Motor neuron (in vitro differentiated cells): ENCODE measurements at regions not wholly inside any gene's neighbourhood (a gene's known extent, or its start where the extent isn't known, plus 50 kb on each side); places are given as distances from the start of the nearest gene placed in this dataset.
"Not testable (repeated sequence)": the region's sequence is repeated elsewhere in the genome, so short reads cannot be mapped to it uniquely, and the experiment has no call there.

ENCODE experiments used
- ATAC-seq, 8 experiments: fragments of 200-7000 bp; cut with Tn5 transposase; replicated peaks in 6 of 8; 2 replicates each; pipeline ENCODE4 v1.8.0; 2021; ENCODE audit warnings: mild to moderate bottlenecking in 8 of 8, moderate library complexity in 8 of 8
- H3K27ac ChIP-seq, 2 donors: fragments of 250-450 bp; sonication (Bioruptor Pico); 2 replicates each; pipeline ENCODE4 v1.9.0; 2021; ENCODE audit warnings: antibody characterized with exemption in 2 of 2, mild to moderate bottlenecking in 2 of 2, moderate library complexity in 1 of 2
- H3K4me1 ChIP-seq, 2 donors: fragments of 250-450 bp; sonication (Bioruptor Pico); replicated peaks in 1 of 2; 2 replicates each; pipeline ENCODE4 v1.6.1; 2021; ENCODE audit warnings: antibody characterized with exemption in 2 of 2, mild to moderate bottlenecking in 2 of 2, moderate library complexity in 1 of 2
- H3K4me3 ChIP-seq, 5 donors: fragments of 250-450 bp; sonication (Bioruptor Pico); 2 replicates each; pipeline ENCODE4 v1.9.0; 2021; ENCODE audit warnings: antibody characterized with exemption in 5 of 5, mild to moderate bottlenecking in 5 of 5, moderate library complexity in 4 of 5
- WGBS, 10 experiments: fragments of 450-650 bp; shearing (Covaris generic); methylation state at CpG; one replicate each; pipeline ENCODE4 v1.0.0; 2022; 5-methylcytosine and 5-hydroxymethylcytosine counted together
- in situ Hi-C, 9 experiments: fragments of 400-800 bp; cut with MboI; loops; one replicate each; pipeline ENCODE4 v1.15.0; 2021; ENCODE audit warnings: low sequenced_read_pairs in 9 of 9, low pct_unique_long_range_greater_than_20kb in 2 of 9; ENCODE audit not compliant: unreplicated experiment in 9 of 9

DNA sequence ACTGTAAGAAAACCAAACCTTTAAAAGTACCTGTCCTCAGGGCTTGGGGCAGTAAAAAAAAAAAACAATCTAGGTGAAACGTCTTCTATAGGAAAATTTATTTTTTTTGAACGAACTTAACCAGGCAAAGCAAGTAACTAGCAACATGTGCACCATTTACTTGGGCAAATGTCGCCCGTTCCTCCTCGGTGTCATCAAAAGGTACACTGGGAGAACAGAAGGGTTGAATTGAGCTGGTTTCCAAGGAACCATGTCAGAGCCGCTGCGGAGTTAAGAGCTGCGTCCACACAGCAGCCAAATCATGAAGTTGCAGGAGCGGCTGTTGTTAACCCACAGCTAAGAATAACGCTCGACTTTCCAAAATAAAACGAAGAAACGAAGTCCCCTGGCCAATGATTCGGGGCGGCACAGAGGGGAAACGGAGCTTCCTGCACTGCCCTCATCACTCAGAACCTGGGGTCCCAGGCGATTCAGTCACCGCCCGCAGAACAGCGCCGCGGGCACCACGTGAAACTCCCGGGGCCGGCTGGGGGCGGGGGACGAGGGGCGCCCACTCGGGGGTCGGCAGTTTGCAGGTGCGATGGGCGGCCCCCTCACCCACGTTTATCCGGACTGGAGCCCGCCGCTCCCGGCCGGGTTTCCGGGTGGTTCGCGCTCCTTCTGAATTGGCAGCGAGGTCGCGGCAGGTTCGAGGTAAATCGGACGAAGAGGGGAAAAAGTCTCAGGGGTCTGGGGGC is 53.6 kb upstream of the PLGLB1 start:
- peak overlapping the region; percentile 50 to 98 (median 76) for H3K4me3 ChIP-seq
- H3K27ac ChIP-seq, in situ Hi-C loops, H3K4me1 ChIP-seq, ATAC-seq: not testable (repeated sequence)
- WGBS, 10 experiments: 0 to 6% (median 0%) methylated on average over 2 to 3 of the region's 47 CpGs; no CpG with 5 or more reads in 7 of the 10 experiments

DNA sequence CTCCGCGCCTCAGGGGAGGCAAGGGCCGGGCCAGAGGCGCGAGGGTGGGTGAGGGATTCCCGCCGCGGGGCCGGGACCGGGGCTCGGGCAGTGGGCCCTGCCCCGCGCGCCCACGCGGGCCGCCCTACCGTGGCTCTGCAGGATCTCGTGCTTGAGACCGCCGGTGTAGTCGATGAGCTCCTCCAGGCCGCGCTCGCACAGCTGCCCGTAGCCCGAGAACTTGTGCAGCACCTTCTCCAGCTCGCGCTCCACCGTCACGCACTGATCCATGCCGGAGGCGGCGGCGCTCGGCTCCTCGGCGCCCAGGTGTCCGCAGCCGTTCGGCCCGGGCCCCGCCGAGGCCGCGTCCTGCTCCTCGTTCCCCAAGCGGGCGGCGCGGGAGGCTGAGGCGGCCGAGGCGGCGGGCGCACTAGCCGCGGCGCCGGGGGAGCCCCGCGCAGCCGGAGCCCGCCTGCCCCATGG is 54.2 kb upstream of the PLGLB1 start:
- Histone ChIP-seq H3K27ac (peak overlapping the region; percentile 84 to 92), H3K4me3 (peak overlapping the region; percentile 74 to 100 (median 88))
- ATAC-seq: peak; percentile 9 to 23 (median 18)
- WGBS, 10 experiments: no CpG with 5 or more reads among the region's 64 CpGs
- in situ Hi-C loops, H3K4me1 ChIP-seq: not testable (repeated sequence)

DNA sequence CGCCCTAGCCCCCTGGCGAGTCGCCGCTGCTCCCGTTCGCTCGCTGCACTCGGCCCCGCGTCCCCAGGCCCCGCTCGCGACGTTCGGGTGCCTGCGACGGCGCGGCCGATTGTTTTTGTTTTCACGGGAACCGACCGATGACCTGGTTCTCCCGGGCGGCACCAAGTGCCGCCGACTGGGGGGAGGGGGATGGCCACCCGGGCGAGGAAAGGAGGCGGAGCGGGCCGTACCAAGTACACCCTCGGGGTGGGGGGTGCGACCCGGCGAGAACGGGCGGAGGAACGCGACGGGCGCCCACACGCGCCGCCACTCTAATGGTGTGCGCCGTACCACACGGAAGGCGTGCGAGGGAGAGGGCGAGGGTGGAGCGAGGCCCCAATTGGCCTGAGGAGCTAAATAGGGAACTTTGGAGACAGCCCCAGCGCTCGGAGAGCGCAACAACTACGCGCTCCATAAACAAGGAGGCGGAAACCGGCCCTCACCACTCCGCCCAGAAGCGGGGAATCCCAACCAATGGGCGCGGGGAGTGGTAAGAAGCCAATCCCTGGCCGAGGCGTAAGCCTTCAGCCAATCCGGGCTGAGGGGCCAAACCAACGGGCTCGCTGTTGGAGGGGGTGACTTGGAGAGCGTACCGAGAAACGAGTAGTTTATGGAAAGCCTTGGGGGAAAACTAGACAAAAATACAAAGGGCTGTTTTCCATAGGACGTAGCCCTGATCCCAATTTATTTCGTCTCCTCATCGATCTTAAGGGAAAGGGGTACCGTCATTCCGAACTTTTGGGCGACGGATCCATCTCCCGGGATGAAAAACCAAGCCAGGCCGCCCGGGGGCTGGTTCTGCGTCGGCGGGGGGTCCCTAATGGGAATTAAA is 54.8 kb upstream of the PLGLB1 start:
- H3K4me1 ChIP-seq, in situ Hi-C loops: not testable (repeated sequence)
- WGBS, 10 experiments: no CpG with 5 or more reads among the region's 84 CpGs
- ATAC-seq: peak; percentile 87 to 95 (median 94)
- peak overlapping the region; percentile 99 to 100 (median 100) for H3K4me3 ChIP-seq
- H3K27ac ChIP-seq: peak overlapping the region; percentile 87 to 97

DNA sequence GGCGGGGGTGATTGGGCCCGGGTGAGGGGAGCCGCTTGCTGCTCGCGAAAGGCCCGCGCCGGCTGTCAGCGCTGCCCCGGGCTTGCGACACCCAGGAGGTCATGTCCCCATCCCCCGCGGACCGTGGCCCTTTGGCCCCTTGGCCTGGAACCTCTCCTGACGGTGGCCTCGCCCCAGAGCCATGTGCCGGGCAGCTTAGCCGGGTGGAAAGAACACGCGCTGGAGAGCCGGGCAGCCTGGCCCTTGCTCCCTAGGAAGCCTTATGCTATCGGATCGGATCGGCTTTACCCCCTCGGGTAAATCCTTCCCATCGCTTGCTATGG is 55.4 kb upstream of the PLGLB1 start:
- no CpG with 5 or more reads among the region's 26 CpGs for WGBS, 10 experiments
- peak in 2 of 8 experiments; percentile 11 to 16 for ATAC-seq
- H3K4me1 ChIP-seq, in situ Hi-C loops: not testable (repeated sequence)
- H3K27ac ChIP-seq: peak overlapping the region; percentile 87 to 97
- H3K4me3 ChIP-seq: peak overlapping the region; percentile 99 to 100 (median 100)

DNA sequence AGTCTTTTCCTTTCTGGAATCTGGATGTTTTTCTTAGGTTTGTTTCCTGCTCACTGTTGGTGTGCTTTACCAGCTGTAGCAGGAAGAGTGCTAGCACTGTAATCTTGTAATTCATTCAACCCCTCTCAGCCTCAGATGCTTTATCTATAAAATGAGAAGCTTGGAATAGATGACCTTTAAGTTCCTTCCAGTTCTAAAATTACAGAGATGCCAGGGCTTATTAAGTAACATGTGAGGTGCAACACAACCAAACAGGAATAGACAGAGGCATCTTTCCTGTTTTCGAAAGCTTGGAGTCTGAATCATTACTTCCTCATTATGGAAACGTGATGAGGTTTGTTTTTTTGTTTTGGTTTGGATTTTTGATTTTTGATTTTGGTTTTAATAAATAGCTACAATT is 60.1 kb upstream of the PLGLB1 start:
- WGBS, 10 experiments: no CpG with 5 or more reads among the region's 2 CpGs
- in situ Hi-C loops: not testable (repeated sequence)

DNA sequence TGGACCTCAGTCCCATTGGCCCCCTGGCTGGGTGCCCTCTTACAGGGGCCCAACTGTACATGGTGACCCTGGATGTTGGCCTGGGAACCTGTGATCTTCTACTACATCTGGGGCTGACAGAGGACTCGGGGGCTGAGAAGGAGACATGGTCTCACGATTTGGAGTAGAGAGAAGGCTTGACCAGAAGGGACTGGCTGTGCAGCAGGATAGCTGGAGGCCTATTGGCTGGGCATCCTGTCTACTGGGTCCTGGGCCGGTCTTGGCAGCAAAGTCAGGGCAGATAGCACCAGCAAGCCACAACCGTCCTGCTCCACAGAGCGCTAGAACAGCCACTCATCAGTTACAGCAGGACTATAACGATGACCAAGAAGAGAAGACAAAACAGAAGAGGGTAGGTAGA is 66.4 kb upstream of the PLGLB1 start:
- in situ Hi-C loops, H3K4me1 ChIP-seq, H3K4me3 ChIP-seq, ATAC-seq, H3K27ac ChIP-seq: not testable (repeated sequence)
- WGBS, 10 experiments: 88 to 89% methylated on average over 3 to 5 of the region's 6 CpGs; no CpG with 5 or more reads in 8 of the 10 experiments

More for the DNA sequence above, 60.1 kb upstream of the PLGLB1 start:
- not testable (repeated sequence) for ATAC-seq, H3K27ac ChIP-seq, H3K4me3 ChIP-seq, H3K4me1 ChIP-seq

DNA sequence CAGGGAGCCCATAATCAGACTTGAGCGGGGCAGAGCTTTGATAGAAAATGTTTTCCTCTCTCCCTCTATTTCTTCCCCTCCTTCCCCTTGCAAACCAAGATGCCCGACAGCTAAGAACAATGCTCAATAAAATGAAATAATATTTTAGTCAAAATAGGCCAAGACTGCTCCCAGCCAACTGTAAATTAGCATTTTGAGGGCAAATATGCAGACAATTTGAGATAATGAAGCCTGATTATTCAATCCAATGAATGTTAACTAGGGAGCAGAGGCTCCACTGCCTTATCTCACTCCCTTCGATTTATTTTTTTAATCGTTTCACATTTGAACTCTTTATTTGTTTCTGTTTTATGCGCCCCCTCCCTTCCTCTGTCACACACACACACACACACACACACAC is 67.8 kb upstream of the PLGLB1 start:
- no CpG with 5 or more reads among the region's 5 CpGs for WGBS, 10 experiments
- H3K4me1 ChIP-seq, H3K27ac ChIP-seq, H3K4me3 ChIP-seq, in situ Hi-C loops: not testable (repeated sequence)
- peak in 4 of 8 experiments; percentile 22 to 88 (median 72) for ATAC-seq

DNA sequence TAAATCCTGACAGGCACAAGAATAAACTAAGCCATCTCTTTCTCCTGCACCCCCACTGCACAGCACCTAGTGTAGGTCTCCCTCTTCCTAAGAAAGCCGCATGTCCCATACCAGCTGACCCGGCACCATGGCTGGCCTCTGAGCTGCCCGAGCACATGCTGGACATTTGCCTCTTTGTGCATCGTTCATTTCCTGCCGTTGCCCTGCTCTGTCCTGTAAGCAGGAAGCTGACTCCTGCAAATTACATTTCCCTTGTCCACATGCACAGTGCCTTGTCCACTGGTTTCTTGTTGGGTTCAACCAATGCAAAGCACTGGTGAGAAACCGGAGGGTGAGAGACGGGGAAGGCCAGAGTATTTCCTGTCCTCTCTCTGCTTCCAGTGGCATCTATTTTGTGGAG is 71.6 kb upstream of the PLGLB1 start:
- H3K27ac ChIP-seq, ATAC-seq, in situ Hi-C loops, H3K4me3 ChIP-seq, H3K4me1 ChIP-seq: not testable (repeated sequence)
- no CpG with 5 or more reads among the region's 7 CpGs for WGBS, 10 experiments

DNA sequence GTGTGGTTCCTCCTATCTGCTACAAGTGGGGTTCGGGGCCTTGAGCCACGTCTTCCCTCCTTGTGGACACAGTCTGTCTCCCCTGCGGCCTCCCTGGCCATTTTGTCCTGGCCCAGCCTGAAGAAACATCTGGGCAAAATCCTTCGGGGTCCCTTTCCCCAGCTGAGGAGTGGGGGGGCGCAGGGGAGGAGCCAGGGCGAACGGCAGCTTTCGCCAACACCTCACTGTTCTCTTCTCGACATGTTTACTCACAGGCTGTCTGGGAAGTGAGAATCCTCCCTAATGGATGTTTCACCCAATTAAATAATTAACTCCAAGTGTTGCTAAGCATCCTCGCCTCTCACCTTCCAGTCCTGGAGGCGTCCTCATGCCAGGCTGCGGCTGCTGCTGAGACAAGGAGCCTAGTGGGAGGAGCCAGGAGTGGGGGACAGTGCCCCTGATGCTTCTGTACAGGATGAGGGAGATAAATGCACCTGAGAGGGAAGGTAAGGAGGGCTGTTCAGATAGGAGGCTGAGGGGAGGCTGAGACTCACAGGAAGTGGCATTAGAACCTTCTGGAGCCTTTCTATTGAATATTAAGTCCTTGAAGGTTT is 72.4 kb upstream of the PLGLB1 start:
- ATAC-seq, H3K27ac ChIP-seq, H3K4me3 ChIP-seq, H3K4me1 ChIP-seq, in situ Hi-C loops: not testable (repeated sequence)
- no CpG with 5 or more reads among the region's 12 CpGs for WGBS, 10 experiments

DNA sequence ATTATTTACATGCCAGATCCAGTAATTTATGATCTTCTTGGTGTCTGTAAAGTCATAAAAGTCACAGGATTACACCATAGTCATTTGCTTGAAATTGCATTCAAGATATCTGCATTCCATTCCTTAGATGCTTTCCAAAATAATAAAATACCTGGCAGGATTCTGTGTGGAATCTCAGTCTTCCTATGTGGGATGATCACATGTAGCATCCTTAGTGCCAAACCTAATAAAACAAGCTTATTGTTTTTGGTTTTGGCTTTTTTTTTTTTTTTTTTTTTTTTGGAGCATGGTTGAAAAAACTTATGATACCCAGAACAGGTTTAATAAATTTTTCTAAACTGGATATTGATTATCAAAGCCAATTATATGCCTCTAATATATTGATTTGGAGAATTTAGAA is 74.2 kb upstream of the PLGLB1 start:
- in situ Hi-C loops, H3K27ac ChIP-seq, H3K4me3 ChIP-seq, H3K4me1 ChIP-seq: not testable (repeated sequence)
- peak in 1 of 8 experiments; percentile 34 for ATAC-seq

DNA sequence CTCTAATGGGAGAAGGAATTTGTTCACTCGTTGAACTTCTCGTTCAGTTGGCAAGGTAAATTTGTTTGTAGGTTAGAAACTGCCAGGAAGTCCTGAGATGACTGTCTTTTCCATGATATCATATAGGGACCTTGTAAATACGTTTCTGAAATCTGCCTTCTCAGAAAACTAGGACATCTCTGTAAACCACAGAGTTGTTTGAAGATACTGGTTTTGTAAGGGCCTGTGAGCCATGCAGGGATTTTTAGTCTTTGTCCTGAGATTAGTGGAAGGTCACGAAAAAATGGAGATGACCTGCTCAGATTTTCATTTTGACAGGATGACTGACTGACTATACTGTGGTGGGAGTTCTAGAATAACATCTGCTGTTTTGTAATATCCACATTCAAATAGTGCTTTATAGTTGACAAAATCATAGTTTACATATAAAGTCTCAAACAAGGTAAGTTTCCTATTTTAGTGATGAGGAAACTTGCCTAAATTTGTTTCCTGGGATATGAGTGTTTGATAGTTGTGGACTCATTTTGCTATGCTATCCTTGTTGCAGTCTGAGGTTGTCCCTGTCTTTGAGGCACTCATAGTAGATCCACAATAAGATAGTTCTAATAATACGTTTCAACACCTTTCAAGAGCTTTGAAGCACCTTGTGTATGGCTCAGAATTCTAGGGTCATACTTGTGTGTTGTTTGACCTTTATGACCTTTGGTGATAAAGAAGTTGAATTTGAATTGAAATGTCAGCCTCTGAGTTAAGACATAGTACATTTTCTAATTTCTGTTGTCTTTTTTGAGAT is 107.3 kb upstream of the PLGLB1 start:
- WGBS, 10 experiments: no CpG with 5 or more reads among the region's 5 CpGs
- H3K4me1 ChIP-seq, H3K27ac ChIP-seq, ATAC-seq, H3K4me3 ChIP-seq, in situ Hi-C loops: not testable (repeated sequence)

DNA sequence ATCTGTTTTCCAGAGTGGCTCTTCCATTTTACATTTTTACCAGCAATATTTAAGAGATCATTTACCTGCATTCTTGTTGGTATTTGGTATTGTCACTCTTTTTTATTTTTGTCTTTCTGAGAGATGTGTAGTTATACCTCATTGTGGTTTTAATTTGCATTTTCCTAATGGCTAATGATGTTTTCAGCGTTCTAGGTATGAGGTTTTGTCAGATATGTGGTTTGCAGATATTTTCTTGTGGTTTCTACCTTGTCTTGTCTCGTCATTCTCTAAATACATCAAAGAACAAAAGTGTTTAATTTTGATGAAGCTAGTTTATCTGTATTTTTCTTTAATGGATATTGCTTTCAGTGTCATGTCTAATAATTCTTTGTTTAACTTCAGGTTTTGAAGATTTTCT is 110.9 kb upstream of the PLGLB1 start:
- H3K27ac ChIP-seq, H3K4me1 ChIP-seq, ATAC-seq, H3K4me3 ChIP-seq, in situ Hi-C loops: not testable (repeated sequence)
- no CpG with 5 or more reads among the region's 2 CpGs for WGBS, 10 experiments
